ENCODE measurements at regions not wholly inside any gene's neighbourhood (a gene's known extent, or its start where the extent isn't known, plus 50 kb on each side); places are given as distances from the start of the nearest gene placed in this dataset.

- DNase-seq = no peak
Measured at GRCh38 chr5:2196989-2197619, 314.4 kb upstream of the IRX4 start.

GRCh38 chr5:2196416-2196815, 313.7 kb upstream of the IRX4 start:
- DNase-seq = no peak

GRCh38 chr5:2194949-2195348, 312.2 kb upstream of the IRX4 start:
- DNase-seq = no peak

DNA sequence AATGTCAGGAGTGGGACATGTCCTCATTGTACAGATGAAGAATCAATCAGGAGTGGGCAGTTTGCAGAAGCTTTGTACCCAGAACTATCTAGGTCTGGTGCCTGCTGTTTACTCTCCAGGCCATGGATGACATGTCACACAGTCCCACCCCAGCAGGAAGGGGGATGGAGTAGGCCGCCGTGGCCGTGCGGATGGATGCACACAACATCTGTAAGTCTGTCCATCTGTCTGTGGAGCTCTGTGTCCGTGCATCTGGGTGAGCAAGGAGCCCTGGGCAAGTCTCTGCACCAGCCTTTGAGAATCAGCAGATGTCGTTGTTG, 311.5 kb upstream of the IRX4 start:
- no peak for DNase-seq

DNA sequence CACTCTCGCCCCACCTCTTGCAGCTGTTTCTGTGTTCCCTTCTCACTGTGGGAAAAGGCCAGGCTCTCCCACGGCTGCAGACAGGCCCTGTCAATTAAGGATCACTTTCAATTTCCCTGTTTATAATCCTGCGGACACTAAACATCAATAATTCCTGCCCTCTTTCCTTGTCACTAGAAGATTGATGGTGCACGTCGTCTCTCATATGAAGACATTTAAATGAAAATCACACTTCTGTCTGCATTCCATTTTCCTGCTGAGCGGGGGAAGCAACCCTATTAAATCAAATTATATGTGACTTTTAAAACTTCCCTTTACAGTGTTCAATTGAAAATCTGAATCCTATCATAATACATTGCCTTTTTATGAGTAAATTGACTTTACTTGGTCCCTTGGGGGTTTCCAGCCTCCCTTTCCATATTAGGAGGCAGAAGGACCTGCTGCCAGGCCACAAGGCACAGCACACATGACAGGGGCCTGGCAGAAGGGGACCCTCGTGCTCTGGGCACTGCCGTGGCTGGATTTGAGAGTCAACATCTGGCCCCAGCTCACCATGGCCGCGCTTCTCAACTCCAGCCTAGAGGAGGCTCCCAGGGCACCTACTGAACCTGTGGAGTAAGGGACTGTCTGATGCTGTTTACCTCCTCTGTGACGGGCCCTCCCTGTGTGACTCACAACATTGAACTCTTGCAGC, 311.0 kb upstream of the IRX4 start:
- DNase-seq = no peak

DNA sequence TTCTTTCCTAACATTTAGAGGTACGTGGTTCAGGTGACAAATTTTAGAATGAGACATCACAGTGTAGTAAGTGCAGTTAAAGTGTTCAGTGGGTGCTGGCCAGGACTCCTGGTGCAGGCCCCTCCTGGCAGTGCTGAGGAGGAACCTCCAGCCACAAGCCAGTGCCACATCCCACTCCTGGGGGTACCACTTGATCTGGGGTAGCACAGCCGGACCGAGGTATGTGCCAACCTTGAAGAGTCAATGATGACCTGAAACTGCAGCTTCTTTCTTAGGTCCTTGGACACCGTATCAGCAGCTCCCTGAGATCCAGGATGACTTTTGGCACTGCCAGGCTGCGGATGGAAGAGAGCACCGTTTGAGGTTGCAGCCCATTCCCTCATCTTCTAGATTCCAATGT, 310.4 kb upstream of the IRX4 start:
- no peak for DNase-seq

DNA sequence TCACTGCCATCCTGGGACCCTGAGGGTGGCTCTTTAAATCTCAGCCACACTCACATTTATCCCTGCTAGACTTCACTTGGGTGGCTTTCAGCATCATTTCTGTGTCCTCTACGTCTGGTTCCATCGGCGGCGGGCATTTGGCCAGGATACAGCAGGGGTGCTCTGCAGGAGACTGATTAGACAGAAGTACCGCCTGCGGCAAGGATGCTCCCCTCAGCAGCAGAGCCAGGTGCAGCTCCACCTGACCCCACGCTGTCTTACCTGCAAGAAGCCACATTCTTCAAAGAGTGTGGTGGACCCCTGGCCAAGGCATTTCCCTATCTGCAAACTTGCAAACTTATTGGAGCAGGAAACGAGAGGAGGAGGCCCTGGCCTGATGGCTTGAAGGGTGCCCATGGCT, 309.8 kb upstream of the IRX4 start:
- DNase-seq = no peak

DNA sequence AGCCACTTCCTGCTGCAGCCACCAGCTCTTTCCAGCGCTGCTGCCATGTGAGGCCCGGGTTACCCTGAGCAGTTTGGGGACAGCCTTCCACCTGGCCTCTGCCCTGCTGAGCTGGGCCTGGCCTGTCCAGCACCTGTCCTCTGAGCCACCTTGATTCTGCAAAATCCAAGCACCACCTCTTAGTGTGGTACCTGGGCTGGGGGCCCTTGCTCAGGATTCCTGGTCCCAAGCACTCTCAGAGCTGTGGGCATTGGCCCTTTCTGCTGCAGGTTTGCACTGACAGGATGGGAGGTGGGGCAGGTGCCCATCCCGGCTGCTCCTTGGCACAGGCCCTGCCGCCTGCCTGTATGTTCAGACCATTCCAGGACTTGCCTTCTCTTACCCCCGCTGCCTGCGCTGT, 309.2 kb upstream of the IRX4 start:
- DNase-seq = no peak

DNA sequence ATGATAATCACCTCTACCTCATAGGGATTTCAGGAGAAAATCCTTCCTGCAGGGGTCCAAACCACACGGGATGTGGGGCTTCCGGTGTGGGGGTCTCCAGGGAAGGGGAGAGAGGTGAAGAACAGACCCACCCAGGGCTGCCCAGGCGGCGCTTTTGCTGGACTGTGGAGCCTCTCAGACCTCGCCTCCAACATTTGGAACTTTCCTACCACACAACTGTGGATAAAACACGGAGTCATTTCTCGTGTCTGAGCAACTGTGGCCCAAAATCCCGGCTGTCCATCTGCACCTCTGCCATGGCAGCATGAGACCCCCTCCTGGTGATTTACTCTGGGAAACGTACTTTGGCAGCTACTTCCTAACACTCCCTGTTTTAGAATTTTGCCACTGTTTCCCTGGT, 307.8 kb upstream of the IRX4 start:
- DNase-seq = no peak

DNA sequence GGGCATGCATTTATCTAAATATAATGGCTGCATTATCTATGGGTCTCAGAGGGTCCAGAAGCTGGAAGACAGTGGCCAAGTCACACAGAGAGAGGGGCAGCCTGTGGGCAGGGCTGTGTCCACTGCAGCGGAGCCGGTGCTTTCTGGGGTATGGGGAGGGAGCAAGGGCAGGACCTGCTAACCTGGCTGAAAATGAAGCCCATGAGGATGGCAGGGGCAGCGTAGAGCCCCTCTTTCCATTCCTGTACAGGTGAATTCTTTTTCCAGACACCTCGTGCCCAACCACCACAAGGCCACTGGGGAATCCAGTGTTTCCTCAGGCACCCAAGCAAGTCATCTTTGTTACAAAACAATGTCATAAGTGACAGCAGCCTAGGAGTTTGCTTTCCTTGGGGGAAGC, 305.9 kb upstream of the IRX4 start:
- no peak for DNase-seq

- no peak for DNase-seq
Measured at GRCh38 chr5:2188137-2188536, 305.4 kb upstream of the IRX4 start.

- no peak for DNase-seq
Measured at GRCh38 chr5:2187687-2188086, 305.0 kb upstream of the IRX4 start.

GRCh38 chr5:2187156-2187555, 304.4 kb upstream of the IRX4 start:
- no peak for DNase-seq

DNA sequence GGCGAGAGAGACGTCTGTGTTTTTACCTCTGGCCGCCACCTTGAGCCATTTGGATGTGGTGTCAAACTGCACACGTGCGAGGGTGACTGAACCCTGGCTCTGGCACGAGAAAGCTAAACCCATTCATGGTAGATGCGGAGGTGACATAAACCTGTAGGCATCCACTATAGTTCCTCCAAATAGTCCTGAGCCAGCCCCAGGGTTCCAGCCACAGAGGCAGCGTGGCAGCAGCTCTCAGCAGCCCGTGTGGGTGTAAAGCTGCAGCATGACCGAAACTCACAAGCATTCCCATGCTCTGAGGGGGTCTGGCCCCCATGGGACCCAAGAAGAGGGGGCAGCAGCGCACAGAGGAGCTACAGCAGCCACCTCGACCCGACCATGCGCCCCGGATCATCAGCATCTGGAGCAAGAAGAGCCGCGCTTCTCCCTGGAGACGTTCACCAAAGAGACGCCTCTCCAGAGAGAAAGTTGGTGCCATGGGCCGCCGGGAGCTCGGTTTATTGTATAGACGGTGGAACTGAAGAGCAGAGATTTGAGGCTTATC, 303.8 kb upstream of the IRX4 start:
- DNase-seq = no peak

DNA sequence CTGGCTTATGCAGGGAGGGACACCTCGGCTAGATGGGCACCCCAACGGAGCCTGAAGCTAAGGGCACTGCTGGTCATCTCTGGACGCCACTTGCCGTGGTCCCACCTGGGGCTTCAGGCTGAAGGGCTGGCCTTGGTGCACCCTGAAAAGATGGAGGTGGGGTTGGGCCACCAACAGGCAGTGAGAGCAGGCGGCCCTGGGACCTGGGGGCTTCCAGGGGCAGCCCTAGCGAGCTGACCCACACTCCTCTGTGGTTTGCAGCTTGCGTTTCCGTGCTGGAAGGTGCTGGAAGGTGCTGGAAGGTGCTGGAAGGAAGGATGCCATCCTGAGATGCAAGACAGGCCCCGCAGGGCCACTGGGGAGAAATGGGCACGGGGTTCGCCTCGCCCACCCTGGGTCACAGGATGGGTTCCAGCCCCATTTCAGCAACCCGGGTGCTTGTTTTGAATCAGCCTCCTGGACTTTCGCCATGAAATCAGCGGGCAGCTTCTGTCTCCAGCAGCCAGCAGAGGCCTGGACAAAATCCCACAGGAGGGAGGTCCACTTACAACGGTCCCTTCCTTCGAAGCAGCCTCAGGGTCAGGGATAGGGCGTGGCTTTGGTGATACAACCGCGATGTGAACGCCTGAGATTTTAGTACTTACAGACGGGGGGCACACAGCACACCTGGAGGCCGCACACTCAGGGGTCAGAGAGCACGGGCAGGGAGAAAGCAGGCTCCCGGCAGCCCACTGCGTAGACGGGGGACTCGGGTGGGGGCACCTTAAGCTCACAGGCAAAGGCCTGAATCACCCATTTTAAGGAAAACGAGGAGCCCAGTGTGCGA, 303.1 kb upstream of the IRX4 start:
- no peak for DNase-seq

GRCh38 chr5:2184563-2185540, 302.1 kb upstream of the IRX4 start:
- no peak for DNase-seq

DNA sequence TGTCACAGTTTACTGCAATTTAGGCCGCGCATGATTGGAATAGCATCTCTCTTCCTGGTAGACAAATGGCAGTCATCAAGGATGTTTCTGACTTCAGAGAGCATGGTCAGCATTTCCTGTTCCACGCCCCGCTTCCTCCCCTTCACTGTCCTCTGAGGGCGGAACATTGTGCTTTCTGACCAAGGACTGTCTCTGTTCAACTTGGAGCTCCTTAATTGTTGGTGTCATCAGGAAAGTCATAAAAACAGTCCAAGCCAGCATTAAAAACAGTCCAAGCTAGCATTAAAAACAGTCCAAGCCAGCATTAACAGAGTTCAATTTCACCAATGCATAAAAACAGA, 301.3 kb upstream of the IRX4 start:
- no peak for DNase-seq

DNA sequence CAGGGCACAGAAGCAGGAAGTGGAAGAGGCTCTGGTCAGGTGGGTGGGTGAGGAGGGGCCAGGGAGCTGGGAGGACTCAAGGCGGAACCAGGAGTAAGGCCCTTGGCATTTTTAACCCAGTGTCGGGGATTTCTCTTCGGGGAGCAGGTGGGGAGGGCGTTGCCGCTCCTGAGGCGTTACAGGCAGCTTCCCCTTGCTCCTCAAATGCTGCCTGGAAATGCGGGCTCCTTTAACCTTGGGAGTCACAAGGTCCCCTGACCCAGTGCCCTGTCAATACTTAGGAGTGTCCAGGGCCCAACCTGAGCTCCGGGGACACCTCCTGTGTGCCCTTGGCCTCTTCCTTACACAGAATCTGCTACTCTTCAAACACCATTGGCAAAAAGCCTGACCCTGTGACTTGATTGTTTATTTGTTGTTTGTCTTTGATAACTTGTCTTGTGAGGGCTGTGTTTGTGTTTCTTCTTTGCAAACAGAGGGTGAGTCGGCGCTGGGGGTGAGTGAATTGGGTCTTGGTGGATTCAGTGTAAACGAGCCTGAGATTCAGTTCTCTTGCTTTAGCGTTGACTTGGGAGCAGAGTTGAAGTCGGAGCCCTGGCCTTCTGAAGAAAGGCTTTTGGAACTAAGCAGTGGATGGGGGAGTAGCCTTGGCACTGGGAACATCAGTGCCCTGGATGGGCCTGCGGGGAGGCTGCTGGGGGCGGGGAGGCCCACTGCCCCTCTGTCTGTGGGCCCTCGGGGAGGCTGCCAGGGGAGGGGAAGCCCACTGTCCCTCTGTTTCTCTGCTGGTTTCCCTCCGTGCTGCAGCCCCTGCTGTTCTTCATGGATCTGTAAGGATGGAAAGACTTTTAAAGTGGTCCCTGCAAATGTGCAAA, 300.7 kb upstream of the IRX4 start:
- DNase-seq = no peak

DNA sequence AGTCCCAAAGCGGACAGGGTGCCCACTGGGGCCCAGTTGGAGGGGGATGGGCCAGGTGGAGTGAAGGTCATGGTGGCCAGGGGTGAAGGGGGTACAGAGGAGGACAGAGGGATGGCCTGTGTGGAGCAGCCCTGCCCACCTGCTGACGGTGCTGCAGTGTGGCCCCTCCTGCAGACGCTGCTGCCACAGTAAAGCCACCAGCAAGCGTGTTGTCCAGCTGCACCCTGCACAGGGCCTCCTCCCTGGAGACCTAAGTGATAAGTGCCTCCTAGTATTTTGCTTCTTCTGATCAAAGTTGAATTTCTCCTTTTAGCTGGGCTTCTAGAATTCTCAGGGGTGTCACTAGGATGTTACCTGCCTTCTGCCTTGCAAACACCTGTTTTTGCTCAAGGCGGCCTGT, 299.3 kb upstream of the IRX4 start:
- no peak for DNase-seq

DNA sequence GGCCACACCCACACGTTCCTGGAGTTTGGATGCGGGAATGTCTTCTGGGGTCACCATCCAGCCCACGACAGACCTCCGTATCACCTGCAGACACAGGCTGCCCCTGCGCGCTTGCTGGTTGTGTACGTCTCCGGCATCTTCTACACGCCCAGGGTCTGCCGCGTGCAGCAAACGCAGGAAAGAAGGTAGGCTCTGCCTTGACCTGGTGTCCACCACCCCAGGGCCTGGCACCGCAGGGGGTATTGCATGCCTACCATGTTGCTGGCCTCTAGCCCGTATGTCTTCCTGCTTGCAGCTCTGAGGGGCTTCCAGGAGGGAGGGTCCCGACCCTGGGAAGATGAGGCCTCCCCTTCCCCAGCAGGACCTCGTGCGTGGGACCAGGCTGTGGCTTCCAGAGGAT, 298.8 kb upstream of the IRX4 start:
- no peak for DNase-seq

DNA sequence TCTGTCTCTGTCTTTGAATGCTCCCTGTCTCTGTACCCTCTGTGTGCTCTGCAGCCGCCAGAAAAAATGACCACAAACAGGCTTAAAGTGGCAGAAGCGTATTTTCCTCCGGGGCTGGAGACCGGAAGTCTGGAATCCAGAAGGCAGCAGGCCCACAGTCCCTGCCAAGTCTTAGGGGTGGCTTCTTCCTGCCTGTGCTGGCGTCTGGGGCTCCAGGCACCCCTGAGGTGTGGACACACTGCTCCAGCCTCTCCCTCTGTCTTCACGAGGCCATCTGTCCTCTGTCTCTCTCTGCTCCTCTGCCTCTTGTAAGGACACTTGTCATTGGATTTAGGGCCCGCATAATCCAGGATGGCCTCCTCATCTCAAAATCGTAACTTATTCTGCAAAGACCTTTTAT, 298.4 kb upstream of the IRX4 start:
- no peak for DNase-seq

DNA sequence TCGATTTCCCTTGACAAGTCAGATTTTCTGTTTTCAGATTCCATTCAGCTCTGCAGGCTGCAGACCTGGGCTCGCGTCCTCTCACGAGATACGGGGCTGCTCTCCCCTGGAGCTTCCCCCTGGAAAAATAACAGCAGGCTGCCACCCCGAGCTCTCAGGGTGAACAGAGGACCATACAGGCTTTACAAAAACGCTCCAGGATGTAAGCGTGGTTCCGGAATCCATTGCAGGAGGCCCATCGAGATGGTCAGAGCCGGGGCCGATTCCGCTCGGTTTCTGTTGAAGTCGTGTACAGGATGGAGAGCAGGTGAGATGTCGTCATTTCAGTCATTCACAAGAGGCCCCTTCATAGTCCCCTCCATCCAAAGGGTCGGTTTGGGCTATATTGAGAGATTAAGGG, 297.7 kb upstream of the IRX4 start:
- no peak for DNase-seq

Data from CD4-positive, alpha-beta T cell treated with Interferon alpha-2 for 1 hour (primary cell).